SH-SY5Y (cell line): ENCODE measurements at regions not wholly inside any gene's neighbourhood (a gene's known extent, or its start where the extent isn't known, plus 50 kb on each side); places are given as distances from the start of the nearest gene placed in this dataset.

Source experiments
- GATA2 ChIP-seq: IDR thresholded peaks from 2 replicates; pipeline ENCODE4 v1.6.1; 2011; ENCODE audit warnings: mild to moderate bottlenecking, low read depth, low read length
- GATA3 ChIP-seq: IDR thresholded peaks from 2 replicates; pipeline ENCODE4 v1.6.1; 2011; ENCODE audit warnings: low read depth, mild to moderate bottlenecking, low read length, moderate library complexity

- TF ChIP-seq GATA2 = no peak
- no peak for TF ChIP-seq GATA3
These were observed 127.1 kb upstream of the PKN2 start for GRCh38 chr1:88557014-88557413.
